ENCODE measurements at regions not wholly inside any gene's neighbourhood (a gene's known extent, or its start where the extent isn't known, plus 50 kb on each side); places are given as distances from the start of the nearest gene placed in this dataset.

- FAIRE-seq = no peak
These were observed 577.0 kb downstream of the NR4A2 start for GRCh38 chr2:155755481-155755880.

- no peak for FAIRE-seq
These were observed 584.4 kb downstream of the NR4A2 start for GRCh38 chr2:155748131-155748530.

- no peak for FAIRE-seq
These were observed 585.0 kb downstream of the NR4A2 start for GRCh38 chr2:155747531-155747930.

GRCh38 chr2:155733091-155733853, 599.2 kb downstream of the NR4A2 start:
- no peak for FAIRE-seq

- no peak for FAIRE-seq
These were observed 601.7 kb downstream of the NR4A2 start for GRCh38 chr2:155730804-155731203.

- no peak for FAIRE-seq
These were observed 605.2 kb downstream of the NR4A2 start for GRCh38 chr2:155727187-155727895.

- no peak for FAIRE-seq
These were observed 610.2 kb downstream of the NR4A2 start for GRCh38 chr2:155722290-155722689.

- no peak for FAIRE-seq
These were observed 616.8 kb downstream of the NR4A2 start for GRCh38 chr2:155715705-155716104.

- no peak for FAIRE-seq
These were observed 617.5 kb downstream of the NR4A2 start for GRCh38 chr2:155714983-155715382.

- FAIRE-seq = no peak
These were observed 624.5 kb downstream of the NR4A2 start for GRCh38 chr2:155708071-155708470.

GRCh38 chr2:155703917-155704316, 628.6 kb downstream of the NR4A2 start:
- FAIRE-seq = no peak

- FAIRE-seq = no peak
These were observed 629.5 kb downstream of the NR4A2 start for GRCh38 chr2:155703048-155703447.

- no peak for FAIRE-seq
These were observed 630.8 kb downstream of the NR4A2 start for GRCh38 chr2:155701721-155702120.

GRCh38 chr2:155696571-155696970, 636.0 kb downstream of the NR4A2 start:
- peak; percentile 63 for FAIRE-seq

GRCh38 chr2:155695505-155695904, 637.0 kb downstream of the NR4A2 start:
- no peak for FAIRE-seq

- no peak for FAIRE-seq
These were observed 639.7 kb downstream of the NR4A2 start for GRCh38 chr2:155692856-155693255.

GRCh38 chr2:155692106-155692505, 640.4 kb downstream of the NR4A2 start:
- no peak for FAIRE-seq

GRCh38 chr2:155690785-155691184, 641.7 kb downstream of the NR4A2 start:
- FAIRE-seq = no peak

GRCh38 chr2:155689791-155690190, 642.7 kb downstream of the NR4A2 start:
- FAIRE-seq = no peak

GRCh38 chr2:155687181-155687580, 645.3 kb downstream of the NR4A2 start:
- no peak for FAIRE-seq

- no peak for FAIRE-seq
These were observed 652.9 kb downstream of the NR4A2 start for GRCh38 chr2:155679647-155680046.

GRCh38 chr2:155675920-155676319, 656.6 kb downstream of the NR4A2 start:
- no peak for FAIRE-seq

- FAIRE-seq = no peak
These were observed 666.8 kb downstream of the NR4A2 start for GRCh38 chr2:155665704-155666103.

- FAIRE-seq = no peak
These were observed 669.3 kb downstream of the NR4A2 start for GRCh38 chr2:155663265-155663664.

Data from endometrium (tissue), 2 donors.